ENCODE measurements at regions not wholly inside any gene's neighbourhood (a gene's known extent, or its start where the extent isn't known, plus 50 kb on each side); places are given as distances from the start of the nearest gene placed in this dataset.

GRCh38 chr2:136253288-136254004 lies 135.5 kb upstream of the CXCR4 start (continued):
- TF ChIP-seq ZNF592 (IDR thresholded peaks at IDR 0.05): peak; percentile 47; the same call in 1 of the 2 replicates
- no peak for TF ChIP-seq NFYA (IDR thresholded peaks at IDR 0.05; ENCODE audit: borderline replicate concordance, low read depth, low read length)
- 0 out of 6 replicates have a peak, but pooled peaks of 1 of the 3 experiments have one; percentile 4 for TF ChIP-seq CTCF (IDR thresholded peaks at IDR 0.05 in 2 of 3, conservative IDR thresholded peaks at IDR 0.05 in 1 of 3; ENCODE audit: control insufficient read depth in 2 of 3, extremely low read depth in 1 of 3, insufficient read depth in 1 of 3, low read depth in 3 of 3, low read length in 3 of 3)
- no peak for TF ChIP-seq STAT1 (conservative IDR thresholded peaks at IDR 0.05)
- TF ChIP-seq IKZF2 (IDR thresholded peaks at IDR 0.05): peak; percentile 33 to 60; a peak in 2 of 4 replicates
- TF ChIP-seq CBFB (IDR thresholded peaks at IDR 0.05; ENCODE audit: low read depth): no peak
- TF ChIP-seq RAD51 (IDR thresholded peaks at IDR 0.05): 0 out of 2 replicates have a peak, but pooled peaks have one; percentile 11
- TF ChIP-seq MXI1 (IDR thresholded peaks at IDR 0.05; ENCODE audit: low read depth, low read length): peak; percentile 38; the same call in 1 of the 2 replicates
- TF ChIP-seq NKRF (conservative IDR thresholded peaks at IDR 0.05): no peak
- no peak for TF ChIP-seq CHD1 (IDR thresholded peaks at IDR 0.05; ENCODE audit: low read depth, low read length)
- TF ChIP-seq TBL1XR1 (IDR thresholded peaks at IDR 0.05; ENCODE audit: low read depth, low read length): no peak
- TF ChIP-seq HDGF (IDR thresholded peaks at IDR 0.05): no peak
- TF ChIP-seq ATF3 (IDR thresholded peaks at IDR 0.05; ENCODE audit: borderline replicate concordance, extremely low read depth, low read depth, low read length): no peak
- TF ChIP-seq POU2F2 (IDR thresholded peaks at IDR 0.05; ENCODE audit: borderline replicate concordance, low read depth, low read length): no peak
- TF ChIP-seq CHD2 (IDR thresholded peaks at IDR 0.05; ENCODE audit: borderline replicate concordance, low read depth, low read length): no peak
- TF ChIP-seq, protein P1, sequence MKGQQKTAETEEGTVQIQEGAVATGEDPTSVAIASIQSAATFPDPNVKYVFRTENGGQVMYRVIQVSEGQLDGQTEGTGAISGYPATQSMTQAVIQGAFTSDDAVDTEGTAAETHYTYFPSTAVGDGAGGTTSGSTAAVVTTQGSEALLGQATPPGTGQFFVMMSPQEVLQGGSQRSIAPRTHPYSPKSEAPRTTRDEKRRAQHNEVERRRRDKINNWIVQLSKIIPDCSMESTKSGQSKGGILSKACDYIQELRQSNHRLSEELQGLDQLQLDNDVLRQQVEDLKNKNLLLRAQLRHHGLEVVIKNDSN (IDR thresholded peaks at IDR 0.05; ENCODE audit: borderline replicate concordance, extremely low read length, insufficient read depth, low read depth, low read length): no peak
- TF ChIP-seq SUZ12 (IDR thresholded peaks at IDR 0.05; ENCODE audit: unreplicated experiment): no peak
- TF ChIP-seq SREBF1 (IDR thresholded peaks at IDR 0.05; ENCODE audit: low read length): no peak
- no peak for TF ChIP-seq RUNX3 (IDR thresholded peaks at IDR 0.05; ENCODE audit: low read length)
- TF ChIP-seq GABPA (IDR thresholded peaks at IDR 0.05; ENCODE audit: low read depth): no peak
- 0 out of 2 replicates have a peak, but pooled peaks have one; percentile 59 for TF ChIP-seq GATAD2B (conservative IDR thresholded peaks at IDR 0.05; ENCODE audit: low read depth)

All from GM12878 (cell line).